Uterus (tissue), 3 donors: ENCODE measurements at regions not wholly inside any gene's neighbourhood (a gene's known extent, or its start where the extent isn't known, plus 50 kb on each side); places are given as distances from the start of the nearest gene placed in this dataset.

Experiments used
- DNase-seq, 2 donors: peaks; one replicate each; pipeline ENCODE4 v3.0.0-alpha.2; 2019 to 2020
- H3K27ac ChIP-seq, 2 donors: fragments of 200-600 bp; sonication (generic); 1 replicate in 1 of 2; 2 replicates in 1 of 2; pipeline ENCODE4 v1.5.1; 2016 to 2018
- H3K27me3 ChIP-seq, 2 donors: fragments of 200-600 bp; sonication (generic); one replicate each; pipeline ENCODE4 v1.5.1; 2018 to 2019; ENCODE audit warnings: control low read depth in 1 of 2
- H3K36me3 ChIP-seq, 2 donors: fragments of 200-600 bp; sonication (generic); one replicate each; pipeline ENCODE4 v1.5.1; 2019; ENCODE audit warnings: control low read depth in 1 of 2
- H3K4me1 ChIP-seq, 2 donors: fragments of 200-600 bp; sonication (generic); one replicate each; pipeline ENCODE4 v1.5.1; 2018 to 2019; ENCODE audit warnings: control low read depth in 1 of 2
- H3K4me3 ChIP-seq, 2 donors: fragments of 200-600 bp; sonication (generic); 1 replicate in 1 of 2; 2 replicates in 1 of 2; pipeline ENCODE4 v1.5.1; 2018 to 2019; ENCODE audit warnings: mild to moderate bottlenecking in 1 of 2
- H3K9me3 ChIP-seq, 2 donors: fragments of 200-600 bp; sonication (generic); one replicate each; pipeline ENCODE4 v1.5.1; 2019; ENCODE audit warnings: control low read depth in 1 of 2
- POLR2A ChIP-seq, 2 donors: fragments of 450-650 bp; IDR thresholded peaks; one replicate each; pipeline ENCODE4 v1.6.1; 2016; ENCODE audit warnings: antibody characterized with exemption in 2 of 2, mild to moderate bottlenecking in 1 of 2, moderate library complexity in 1 of 2
- intact Hi-C: fragments of 100-400 bp; cut with DNase I; formaldehyde crosslinking; loops from one replicate; pipeline ENCODE4 v1.15.1; 2023; ENCODE audit warnings: low total_unique reads
- TF ChIP-seq, protein P1 (sequence below), 4 experiments: fragments of 200-600 bp in 2 of 4; fragments of 450-650 bp in 2 of 4; sonication (generic) in 2 of 4; IDR thresholded peaks; one replicate each; pipeline ENCODE4 v1.5.1; 2016 to 2019; ENCODE audit warnings: antibody characterized with exemption in 4 of 4, mild to moderate bottlenecking in 2 of 4, moderate library complexity in 1 of 4
- donor health status: DM: yes; HTN: yes; CAD: no.

DNA sequence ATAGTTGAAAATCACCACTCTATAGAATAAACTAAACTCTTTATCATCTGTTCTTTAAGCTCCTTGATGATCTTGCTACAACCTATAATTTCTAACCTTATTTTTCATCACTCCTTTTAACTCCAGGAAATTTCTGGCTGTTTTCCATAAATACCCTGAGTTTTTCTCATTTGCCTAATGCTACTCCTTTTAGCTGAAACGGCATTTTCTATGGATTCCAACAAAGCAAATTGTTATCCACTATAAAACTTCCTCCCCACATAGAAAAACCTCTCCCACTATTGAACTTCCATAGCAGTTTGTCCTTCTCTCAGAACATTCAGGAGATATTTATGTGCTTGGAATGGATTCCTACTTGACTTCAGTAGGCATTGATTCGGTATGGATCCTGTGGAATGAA, 122.8 kb downstream of the SLC41A2 start:
- TF ChIP-seq POLR2A (IDR thresholded peaks at IDR 0.05) = no peak
- TF ChIP-seq, protein P1, sequence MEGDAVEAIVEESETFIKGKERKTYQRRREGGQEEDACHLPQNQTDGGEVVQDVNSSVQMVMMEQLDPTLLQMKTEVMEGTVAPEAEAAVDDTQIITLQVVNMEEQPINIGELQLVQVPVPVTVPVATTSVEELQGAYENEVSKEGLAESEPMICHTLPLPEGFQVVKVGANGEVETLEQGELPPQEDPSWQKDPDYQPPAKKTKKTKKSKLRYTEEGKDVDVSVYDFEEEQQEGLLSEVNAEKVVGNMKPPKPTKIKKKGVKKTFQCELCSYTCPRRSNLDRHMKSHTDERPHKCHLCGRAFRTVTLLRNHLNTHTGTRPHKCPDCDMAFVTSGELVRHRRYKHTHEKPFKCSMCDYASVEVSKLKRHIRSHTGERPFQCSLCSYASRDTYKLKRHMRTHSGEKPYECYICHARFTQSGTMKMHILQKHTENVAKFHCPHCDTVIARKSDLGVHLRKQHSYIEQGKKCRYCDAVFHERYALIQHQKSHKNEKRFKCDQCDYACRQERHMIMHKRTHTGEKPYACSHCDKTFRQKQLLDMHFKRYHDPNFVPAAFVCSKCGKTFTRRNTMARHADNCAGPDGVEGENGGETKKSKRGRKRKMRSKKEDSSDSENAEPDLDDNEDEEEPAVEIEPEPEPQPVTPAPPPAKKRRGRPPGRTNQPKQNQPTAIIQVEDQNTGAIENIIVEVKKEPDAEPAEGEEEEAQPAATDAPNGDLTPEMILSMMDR (IDR thresholded peaks at IDR 0.05) = no peak
- Histone ChIP-seq H3K27ac (no peak overlapping the region), H3K36me3 (no peaks in the 10 kb centered on the region), H3K4me1 (no peaks in the 10 kb centered on the region), H3K9me3 (no peaks in the 10 kb centered on the region), H3K27me3 (no peaks in the 10 kb centered on the region), H3K4me3 (no peak overlapping the region)
- DNase-seq = no peak
- intact Hi-C loops = no loop called here

- Histone ChIP-seq H3K27me3 (no peaks in the 10 kb centered on the region), H3K36me3 (no peaks in the 10 kb centered on the region), H3K27ac (no peak overlapping the region), H3K4me1 (no peaks in the 10 kb centered on the region), H3K4me3 (no peak overlapping the region), H3K9me3 (no peaks in the 10 kb centered on the region)
- no peak for DNase-seq
- intact Hi-C loops = no loop called here
- TF ChIP-seq, protein P1 (IDR thresholded peaks at IDR 0.05) = no peak
- no peak for TF ChIP-seq POLR2A (IDR thresholded peaks at IDR 0.05)
Observed at GRCh38 chr12:104834607-104835006, 123.5 kb downstream of the SLC41A2 start.

- no peak for TF ChIP-seq POLR2A (IDR thresholded peaks at IDR 0.05)
- TF ChIP-seq, protein P1 (IDR thresholded peaks at IDR 0.05) = no peak
- Histone ChIP-seq H3K27ac (no peak overlapping the region), H3K9me3 (no peaks in the 10 kb centered on the region), H3K4me1 (no peaks in the 10 kb centered on the region), H3K36me3 (no peaks in the 10 kb centered on the region), H3K27me3 (no peaks in the 10 kb centered on the region), H3K4me3 (no peak overlapping the region)
- DNase-seq = no peak
- intact Hi-C loops = no loop called here
Observed at GRCh38 chr12:104833756-104834155, 124.3 kb downstream of the SLC41A2 start.

- Histone ChIP-seq H3K9me3 (peaks cover 0 to 13% of the 10 kb centered on the region in 2 donors), H3K27ac (no peak overlapping the region), H3K4me1 (no peaks in the 10 kb centered on the region), H3K4me3 (no peak overlapping the region), H3K36me3 (no peaks in the 10 kb centered on the region), H3K27me3 (no peaks in the 10 kb centered on the region)
- intact Hi-C loops = no loop called here
- no peak for TF ChIP-seq POLR2A (IDR thresholded peaks at IDR 0.05)
- TF ChIP-seq, protein P1 (IDR thresholded peaks at IDR 0.05) = no peak
- no peak for DNase-seq
Observed at GRCh38 chr12:104828015-104828414, 130.1 kb downstream of the SLC41A2 start.

- intact Hi-C loops = no loop called here
- H3K27me3 ChIP-seq = no peaks in the 10 kb centered on the region
- H3K27ac ChIP-seq = no peak overlapping the region
- H3K4me1 ChIP-seq = no peaks in the 10 kb centered on the region
- H3K9me3 ChIP-seq = peaks cover 0 to 13% of the 10 kb centered on the region in 2 donors
- DNase-seq = no peak
- TF ChIP-seq POLR2A (IDR thresholded peaks at IDR 0.05) = no peak
- TF ChIP-seq, protein P1 (IDR thresholded peaks at IDR 0.05) = no peak
- no peak overlapping the region for H3K4me3 ChIP-seq
- H3K36me3 ChIP-seq = no peaks in the 10 kb centered on the region
Observed at GRCh38 chr12:104827587-104827986, 130.5 kb downstream of the SLC41A2 start.
